Neuronal stem cell (in vitro differentiated cells): ENCODE measurements at regions not wholly inside any gene's neighbourhood (a gene's known extent, or its start where the extent isn't known, plus 50 kb on each side); places are given as distances from the start of the nearest gene placed in this dataset.

Experiments
- DNase-seq: peaks from one replicate; pipeline ENCODE4 v3.0.0-alpha.2; 2013; ENCODE audit warnings: low spot score
- H2AFZ ChIP-seq: one replicate; pipeline ENCODE4 v1.6.1; 2013; ENCODE audit warnings: mild to moderate bottlenecking, low read length, inconsistent platforms
- H2AK5ac ChIP-seq: 2 replicates; pipeline ENCODE4 v1.6.1; 2013; ENCODE audit warnings: low read depth, mild to moderate bottlenecking, inconsistent platforms, low read length, moderate library complexity, mixed read lengths
- H2BK120ac ChIP-seq: 2 replicates; pipeline ENCODE4 v1.6.1; 2013; ENCODE audit warnings: low read depth, mild to moderate bottlenecking, inconsistent platforms, low read length, moderate library complexity, mixed read lengths
- H2BK12ac ChIP-seq: one replicate; pipeline ENCODE4 v1.6.1; 2013; ENCODE audit warnings: low read length, inconsistent platforms
- H2BK15ac ChIP-seq: 2 replicates; pipeline ENCODE4 v1.6.1; 2013; ENCODE audit warnings: mild to moderate bottlenecking, low read length, inconsistent platforms, mixed read lengths
- H2BK5ac ChIP-seq: one replicate; pipeline ENCODE4 v1.6.1; 2013; ENCODE audit warnings: inconsistent platforms, mild to moderate bottlenecking, low read length, moderate library complexity
- H3K14ac ChIP-seq: one replicate; pipeline ENCODE4 v1.6.1; 2013; ENCODE audit warnings: low read length, inconsistent platforms
- H3K18ac ChIP-seq: 2 replicates; pipeline ENCODE4 v1.6.1; 2013; ENCODE audit warnings: low read length, inconsistent platforms
- H3K23ac ChIP-seq: 2 replicates; pipeline ENCODE4 v1.6.1; 2013; ENCODE audit warnings: low read depth, mild to moderate bottlenecking, mixed read lengths, low read length, inconsistent platforms; ENCODE audit not compliant: poor library complexity
- H3K27ac ChIP-seq: replicated peaks from 3 replicates; pipeline ENCODE4 v1.5.1; 2013; ENCODE audit warnings: low read length, inconsistent platforms
- H3K27me3 ChIP-seq, 3 experiments: 2 replicates each; pipeline ENCODE4 v1.6.1; 2013; ENCODE audit warnings: low read length in 3 of 3, mild to moderate bottlenecking in 2 of 3, inconsistent platforms in 1 of 3, low read depth in 1 of 3, mixed read lengths in 1 of 3, moderate library complexity in 1 of 3; ENCODE audit not compliant: control insufficient read depth in 3 of 3, insufficient read depth in 3 of 3
- H3K36me3 ChIP-seq, 2 donors: replicated peaks in 1 of 2; 2 replicates each; pipeline ENCODE4 v1.6.1; 2013; ENCODE audit warnings: low read length in 2 of 2; ENCODE audit not compliant: control insufficient read depth in 2 of 2, insufficient read depth in 2 of 2
- H3K4ac ChIP-seq: 2 replicates; pipeline ENCODE4 v1.6.1; 2013; ENCODE audit warnings: inconsistent platforms, mild to moderate bottlenecking, low read length, moderate library complexity
- H3K4me1 ChIP-seq, 2 donors: 1 replicate in 1 of 2; 2 replicates in 1 of 2; pipeline ENCODE4 v1.6.1; 2013; ENCODE audit warnings: low read length in 2 of 2, low read depth in 1 of 2; ENCODE audit not compliant: control insufficient read depth in 2 of 2, insufficient read depth in 1 of 2
- H3K4me2 ChIP-seq: one replicate; pipeline ENCODE4 v1.6.1; 2013; ENCODE audit warnings: mild to moderate bottlenecking, low read length, inconsistent platforms; ENCODE audit not compliant: insufficient read depth, poor library complexity, severe bottlenecking
- H3K4me3 ChIP-seq, 2 donors: 2 replicates each; pipeline ENCODE4 v1.5.1; 2013; ENCODE audit warnings: low read length in 2 of 2, mild to moderate bottlenecking in 2 of 2, inconsistent platforms in 1 of 2, moderate library complexity in 1 of 2
- H3K79me1 ChIP-seq: one replicate; pipeline ENCODE4 v1.6.1; 2013; ENCODE audit warnings: low read depth, mild to moderate bottlenecking, inconsistent platforms, low read length, moderate library complexity
- H3K9ac ChIP-seq: one replicate; pipeline ENCODE4 v1.6.1; 2013; ENCODE audit warnings: mild to moderate bottlenecking, low read depth, low read length, inconsistent platforms; ENCODE audit not compliant: poor library complexity
- H3K9me3 ChIP-seq, 2 donors: replicated peaks in 1 of 2; 2 replicates each; pipeline versions ENCODE3 to v1.6.1; 2013; ENCODE audit warnings: low read length in 2 of 2, mild to moderate bottlenecking in 2 of 2, inconsistent platforms in 1 of 2, low read depth in 1 of 2, mixed read lengths in 1 of 2, moderate library complexity in 1 of 2; ENCODE audit not compliant: control insufficient read depth in 2 of 2, insufficient read depth in 1 of 2
- H4K8ac ChIP-seq: one replicate; pipeline ENCODE4 v1.6.1; 2013; ENCODE audit warnings: low read depth, mild to moderate bottlenecking, inconsistent platforms, low read length, moderate library complexity
- H4K91ac ChIP-seq: one replicate; pipeline ENCODE4 v1.6.1; 2013; ENCODE audit warnings: low read length, low read depth, mild to moderate bottlenecking, inconsistent platforms; ENCODE audit not compliant: poor library complexity
- WGBS, 2 donors: extraction: QIAGEN DNeasy Blood & Tissue Kit; methylation state at CpG; one replicate each; pipeline ENCODE4 v1.1.7; 2013; ENCODE audit warnings: missing lambda C conversion rate in 2 of 2, mixed read lengths in 1 of 2; ENCODE audit not compliant: insufficient read length in 2 of 2, insufficient replicate concordance in 1 of 2; ENCODE audit errors: extremely low coverage in 2 of 2; 5-methylcytosine and 5-hydroxymethylcytosine counted together

- no peak for DNase-seq
- Histone ChIP-seq H3K18ac (no peak overlapping the region), H4K8ac (no peak overlapping the region), H3K14ac (no peak overlapping the region), H3K4me2 (no peak overlapping the region), H2BK12ac (no peak overlapping the region), H3K36me3 (no peaks in the 10 kb centered on the region), H2BK120ac (no peak overlapping the region), H3K9ac (no peak overlapping the region), H3K27ac (no peak overlapping the region), H3K4ac (no peak overlapping the region), H2BK15ac (no peak overlapping the region), H3K23ac (no peak overlapping the region), H3K79me1 (no peaks in the 10 kb centered on the region), H3K27me3 (no peaks in the 10 kb centered on the region), H3K4me3 (no peak overlapping the region), H2AK5ac (no peak overlapping the region), H2AFZ (no peak overlapping the region), H3K4me1 (peaks cover 0 to 3% of the 10 kb centered on the region in 2 donors), H3K9me3 (no peaks in the 10 kb centered on the region), H4K91ac (no peak overlapping the region), H2BK5ac (no peak overlapping the region)
- WGBS, 2 donors, result no CpG with 5 or more reads among the region's 2 CpGs
Measured at GRCh38 chr2:65957454-65957853, 477.5 kb upstream of the MEIS1 start.

GRCh38 chr2:65955259-65955658, 479.7 kb upstream of the MEIS1 start:
- H3K4ac ChIP-seq, result no peak overlapping the region
- H2AFZ ChIP-seq, result no peak overlapping the region
- DNase-seq, result no peak
- H3K79me1 ChIP-seq, result no peaks in the 10 kb centered on the region
- H3K4me3 ChIP-seq, result no peak overlapping the region
- no peak overlapping the region for H2BK5ac ChIP-seq
- no peak overlapping the region for H3K23ac ChIP-seq
- H3K36me3 ChIP-seq, result no peaks in the 10 kb centered on the region
- no peak overlapping the region for H3K14ac ChIP-seq
- no CpG with 5 or more reads among the region's 2 CpGs for WGBS, 2 donors
- no peak overlapping the region for H3K9ac ChIP-seq
- H2BK120ac ChIP-seq, result no peak overlapping the region
- H4K8ac ChIP-seq, result no peak overlapping the region
- no peaks in the 10 kb centered on the region for H3K9me3 ChIP-seq
- H2BK15ac ChIP-seq, result no peak overlapping the region
- no peak overlapping the region for H3K18ac ChIP-seq
- peaks cover 0 to 3% of the 10 kb centered on the region in 2 donors for H3K4me1 ChIP-seq
- no peak overlapping the region for H2BK12ac ChIP-seq
- no peaks in the 10 kb centered on the region for H3K27me3 ChIP-seq
- H3K4me2 ChIP-seq, result no peak overlapping the region
- no peak overlapping the region for H4K91ac ChIP-seq
- H2AK5ac ChIP-seq, result no peak overlapping the region
- H3K27ac ChIP-seq, result no peak overlapping the region

- no peak overlapping the region for H4K8ac ChIP-seq
- no peak overlapping the region for H3K18ac ChIP-seq
- H3K4me2 ChIP-seq, result no peak overlapping the region
- no peaks in the 10 kb centered on the region for H3K36me3 ChIP-seq
- no peak overlapping the region for H2AFZ ChIP-seq
- H3K79me1 ChIP-seq, result no peaks in the 10 kb centered on the region
- H3K9ac ChIP-seq, result no peak overlapping the region
- no peaks in the 10 kb centered on the region for H3K9me3 ChIP-seq
- H3K4me3 ChIP-seq, result no peak overlapping the region
- DNase-seq, result no peak
- H4K91ac ChIP-seq, result no peak overlapping the region
- H3K27me3 ChIP-seq, result no peaks in the 10 kb centered on the region
- H3K4me1 ChIP-seq, result peaks cover 0 to 3% of the 10 kb centered on the region in 2 donors
- no peak overlapping the region for H3K23ac ChIP-seq
- WGBS, 2 donors, result no CpG with 5 or more reads among the region's 5 CpGs
- no peak overlapping the region for H2BK120ac ChIP-seq
- no peak overlapping the region for H3K4ac ChIP-seq
- no peak overlapping the region for H2AK5ac ChIP-seq
- H2BK12ac ChIP-seq, result no peak overlapping the region
- H3K27ac ChIP-seq, result no peak overlapping the region
- no peak overlapping the region for H3K14ac ChIP-seq
- H2BK5ac ChIP-seq, result no peak overlapping the region
- no peak overlapping the region for H2BK15ac ChIP-seq
Measured at GRCh38 chr2:65952966-65953761, 481.8 kb upstream of the MEIS1 start.

GRCh38 chr2:65944213-65944612, 490.7 kb upstream of the MEIS1 start:
- no peaks in the 10 kb centered on the region for H3K27me3 ChIP-seq
- no peak for DNase-seq
- H2AK5ac ChIP-seq, result no peak overlapping the region
- no peak overlapping the region for H2BK12ac ChIP-seq
- H2BK5ac ChIP-seq, result no peak overlapping the region
- no peak overlapping the region for H3K23ac ChIP-seq
- H2BK15ac ChIP-seq, result no peak overlapping the region
- H3K4ac ChIP-seq, result no peak overlapping the region
- no peak overlapping the region for H3K14ac ChIP-seq
- no peak overlapping the region for H2BK120ac ChIP-seq
- H3K27ac ChIP-seq, result no peak overlapping the region
- no peak overlapping the region for H3K4me3 ChIP-seq
- no peaks in the 10 kb centered on the region for H3K9me3 ChIP-seq
- H3K4me2 ChIP-seq, result no peak overlapping the region
- no peaks in the 10 kb centered on the region for H3K36me3 ChIP-seq
- no peak overlapping the region for H4K91ac ChIP-seq
- WGBS, 2 donors, result no CpG with 5 or more reads among the region's 1 CpG
- no peaks in the 10 kb centered on the region for H3K79me1 ChIP-seq
- no peak overlapping the region for H2AFZ ChIP-seq
- no peak overlapping the region for H3K18ac ChIP-seq
- no peak overlapping the region for H4K8ac ChIP-seq
- H3K9ac ChIP-seq, result no peak overlapping the region
- H3K4me1 ChIP-seq, result no peaks in the 10 kb centered on the region
